ENCODE measurements at regions not wholly inside any gene's neighbourhood (a gene's known extent, or its start where the extent isn't known, plus 50 kb on each side); places are given as distances from the start of the nearest gene placed in this dataset.

- Histone ChIP-seq H4K20me1 (ENCODE audit: insufficient read depth) (no peaks in the 10 kb centered on the region), H3K27me3 (ENCODE audit: insufficient read depth, low read depth) (no peaks in the 10 kb centered on the region)
- no peak for TF ChIP-seq CTCF (conservative IDR thresholded peaks at IDR 0.05; ENCODE audit: low read depth, low read length)
These were observed 420.4 kb upstream of the JAG1 start for GRCh38 chr20:11094196-11094595.

GRCh38 chr20:11094711-11095110, 420.9 kb upstream of the JAG1 start:
- Histone ChIP-seq H3K27me3 (ENCODE audit: insufficient read depth, low read depth) (no peaks in the 10 kb centered on the region), H3K4me3 (IDR thresholded peaks at IDR 0.05; ENCODE audit: insufficient read depth, low read depth, low read length) (no peak overlapping the region), H3K79me2 (ENCODE audit: insufficient read depth, low read depth) (no peaks in the 10 kb centered on the region), H4K20me1 (ENCODE audit: insufficient read depth) (no peaks in the 10 kb centered on the region), H3K27ac (no peak overlapping the region), H3K36me3 (ENCODE audit: insufficient read depth) (no peaks in the 10 kb centered on the region), H2AFZ (ENCODE audit: low read depth) (no peak overlapping the region), H3K9ac (no peak overlapping the region), H3K4me1 (ENCODE audit: low read depth, poor library complexity, severe bottlenecking) (no peaks in the 10 kb centered on the region), H3K4me2 (no peak overlapping the region)
- TF ChIP-seq CTCF (conservative IDR thresholded peaks at IDR 0.05; ENCODE audit: low read depth, low read length): no peak

More at GRCh38 chr20:11094196-11094595, 420.4 kb upstream of the JAG1 start:
- no peaks in the 10 kb centered on the region for H3K79me2 ChIP-seq (ENCODE audit: insufficient read depth, low read depth)
- no peaks in the 10 kb centered on the region for H3K36me3 ChIP-seq (ENCODE audit: insufficient read depth)
- no peak overlapping the region for H3K9ac ChIP-seq
- no peak overlapping the region for H3K4me2 ChIP-seq
- H3K27ac ChIP-seq: no peak overlapping the region
- H3K4me1 ChIP-seq (ENCODE audit: low read depth, poor library complexity, severe bottlenecking): no peaks in the 10 kb centered on the region
- no peak overlapping the region for H3K4me3 ChIP-seq (IDR thresholded peaks at IDR 0.05; ENCODE audit: insufficient read depth, low read depth, low read length)
- H2AFZ ChIP-seq (ENCODE audit: low read depth): no peak overlapping the region

GRCh38 chr20:11098888-11099287, 425.1 kb upstream of the JAG1 start:
- Histone ChIP-seq H3K36me3 (ENCODE audit: insufficient read depth) (no peaks in the 10 kb centered on the region), H4K20me1 (ENCODE audit: insufficient read depth) (no peaks in the 10 kb centered on the region), H3K4me2 (no peak overlapping the region), H3K79me2 (ENCODE audit: insufficient read depth, low read depth) (no peaks in the 10 kb centered on the region), H2AFZ (ENCODE audit: low read depth) (no peak overlapping the region), H3K27ac (no peak overlapping the region), H3K4me1 (ENCODE audit: low read depth, poor library complexity, severe bottlenecking) (no peaks in the 10 kb centered on the region), H3K4me3 (IDR thresholded peaks at IDR 0.05; ENCODE audit: insufficient read depth, low read depth, low read length) (no peak overlapping the region), H3K9ac (no peak overlapping the region), H3K27me3 (ENCODE audit: insufficient read depth, low read depth) (no peaks in the 10 kb centered on the region)
- TF ChIP-seq CTCF (conservative IDR thresholded peaks at IDR 0.05; ENCODE audit: low read depth, low read length): no peak

GRCh38 chr20:11101243-11101642, 427.4 kb upstream of the JAG1 start:
- Histone ChIP-seq H2AFZ (ENCODE audit: low read depth) (no peak overlapping the region), H3K27ac (no peak overlapping the region), H3K9ac (no peak overlapping the region), H3K4me3 (IDR thresholded peaks at IDR 0.05; ENCODE audit: insufficient read depth, low read depth, low read length) (no peak overlapping the region), H3K79me2 (ENCODE audit: insufficient read depth, low read depth) (no peaks in the 10 kb centered on the region), H3K27me3 (ENCODE audit: insufficient read depth, low read depth) (no peaks in the 10 kb centered on the region), H4K20me1 (ENCODE audit: insufficient read depth) (no peaks in the 10 kb centered on the region), H3K4me2 (no peak overlapping the region), H3K4me1 (ENCODE audit: low read depth, poor library complexity, severe bottlenecking) (no peaks in the 10 kb centered on the region), H3K36me3 (ENCODE audit: insufficient read depth) (no peaks in the 10 kb centered on the region)
- TF ChIP-seq CTCF (conservative IDR thresholded peaks at IDR 0.05; ENCODE audit: low read depth, low read length): no peak

Measured in KMS-11 (cell line).